ENCODE measurements at regions not wholly inside any gene's neighbourhood (a gene's known extent, or its start where the extent isn't known, plus 50 kb on each side); places are given as distances from the start of the nearest gene placed in this dataset.

DNA sequence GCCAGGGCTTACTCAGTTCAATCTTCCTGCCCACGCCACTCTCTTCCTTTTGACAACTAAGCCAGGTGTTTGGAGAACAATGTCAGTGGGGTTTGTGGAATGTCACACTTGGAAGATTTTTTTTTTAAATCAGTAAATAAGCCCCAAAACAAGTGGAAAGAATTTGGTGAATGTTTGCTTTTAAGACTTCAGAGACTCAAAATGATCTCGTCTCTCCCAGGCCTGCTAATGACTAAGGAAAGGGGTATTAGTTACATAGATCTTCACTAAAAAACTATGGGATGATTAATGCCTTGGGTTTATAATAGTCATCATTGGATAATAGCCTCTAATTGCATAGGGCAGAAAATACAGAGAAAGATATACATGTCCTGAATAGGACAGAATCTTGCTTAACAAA is 166.4 kb downstream of the DMRT2 start:
- TF ChIP-seq CTCF (conservative IDR thresholded peaks at IDR 0.05 in 1 of 2, IDR thresholded peaks at IDR 0.05 in 1 of 2; ENCODE audit: extremely low read depth in 1 of 2, insufficient read depth in 1 of 2, low read depth in 1 of 2, low read length in 2 of 2) (no peak), EZH2 (IDR thresholded peaks at IDR 0.05; ENCODE audit: borderline replicate concordance, low read length) (no peak)

All from mammary epithelial cell (primary cell).